SK-N-SH (cell line): ENCODE measurements at regions not wholly inside any gene's neighbourhood (a gene's known extent, or its start where the extent isn't known, plus 50 kb on each side); places are given as distances from the start of the nearest gene placed in this dataset.

ENCODE experiments used
- EP300 ChIP-seq, 2 experiments: IDR thresholded peaks; 2 replicates each; pipeline versions ENCODE4 v1.4.0 to v1.6.1; 2012; ENCODE audit warnings: borderline replicate concordance in 1 of 2, low read depth in 1 of 2, low read length in 1 of 2
- EZH2phosphoT487 ChIP-seq: fragments of 200-600 bp; sonication (generic); IDR thresholded peaks from 2 replicates; pipeline ENCODE4 v1.6.1; 2017; ENCODE audit warnings: low read depth, mixed run types, mild to moderate bottlenecking, antibody characterized with exemption, moderate library complexity, borderline replicate concordance
- GATA2 ChIP-seq: sonication (generic); formaldehyde crosslinking; IDR thresholded peaks from 2 replicates; pipeline ENCODE4 v1.5.0; 2020; ENCODE audit warnings: mild to moderate bottlenecking, missing genetic modification reagents
- JUND ChIP-seq: IDR thresholded peaks from 2 replicates; pipeline ENCODE4 v1.4.0; 2012
- TF ChIP-seq, protein P1 (sequence below): fragments of 200-600 bp; sonication (generic); IDR thresholded peaks from 2 replicates; pipeline ENCODE4 v1.6.1; 2017; ENCODE audit warnings: antibody characterized with exemption, mild to moderate bottlenecking, moderate library complexity
- TF ChIP-seq, protein P2 (sequence below): IDR thresholded peaks from 2 replicates; pipeline ENCODE4 v1.6.1; 2012; ENCODE audit warnings: mild to moderate bottlenecking, low read depth, low read length, moderate library complexity

DNA sequence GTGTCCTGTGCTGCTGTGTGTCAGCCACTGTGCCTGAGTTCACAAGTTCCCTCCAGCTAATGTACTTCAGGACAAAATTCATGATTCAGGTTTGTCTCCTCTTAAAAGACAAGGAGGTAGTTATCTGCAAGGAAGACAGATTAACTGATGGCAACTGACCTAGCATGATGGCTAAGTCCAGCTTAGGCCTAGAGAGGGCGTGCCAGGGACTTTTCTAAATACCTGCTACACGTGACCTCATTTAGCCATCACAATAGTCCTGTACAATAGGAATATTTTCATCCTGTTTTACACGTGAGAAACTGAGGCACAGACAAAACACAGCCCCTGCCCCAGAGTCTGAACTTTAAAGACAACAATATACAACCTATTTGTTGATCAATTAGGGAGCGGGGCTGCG lies 275.7 kb downstream of the XPNPEP1 start:
- TF ChIP-seq, protein P1, sequence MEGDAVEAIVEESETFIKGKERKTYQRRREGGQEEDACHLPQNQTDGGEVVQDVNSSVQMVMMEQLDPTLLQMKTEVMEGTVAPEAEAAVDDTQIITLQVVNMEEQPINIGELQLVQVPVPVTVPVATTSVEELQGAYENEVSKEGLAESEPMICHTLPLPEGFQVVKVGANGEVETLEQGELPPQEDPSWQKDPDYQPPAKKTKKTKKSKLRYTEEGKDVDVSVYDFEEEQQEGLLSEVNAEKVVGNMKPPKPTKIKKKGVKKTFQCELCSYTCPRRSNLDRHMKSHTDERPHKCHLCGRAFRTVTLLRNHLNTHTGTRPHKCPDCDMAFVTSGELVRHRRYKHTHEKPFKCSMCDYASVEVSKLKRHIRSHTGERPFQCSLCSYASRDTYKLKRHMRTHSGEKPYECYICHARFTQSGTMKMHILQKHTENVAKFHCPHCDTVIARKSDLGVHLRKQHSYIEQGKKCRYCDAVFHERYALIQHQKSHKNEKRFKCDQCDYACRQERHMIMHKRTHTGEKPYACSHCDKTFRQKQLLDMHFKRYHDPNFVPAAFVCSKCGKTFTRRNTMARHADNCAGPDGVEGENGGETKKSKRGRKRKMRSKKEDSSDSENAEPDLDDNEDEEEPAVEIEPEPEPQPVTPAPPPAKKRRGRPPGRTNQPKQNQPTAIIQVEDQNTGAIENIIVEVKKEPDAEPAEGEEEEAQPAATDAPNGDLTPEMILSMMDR = no peak; the same call in 1 of the 2 replicates
- TF ChIP-seq EP300 (IDR thresholded peaks at IDR 0.05; ENCODE audit: borderline replicate concordance in 1 of 2, low read depth in 1 of 2, low read length in 1 of 2) (no peak), EZH2phosphoT487 (no peak), GATA2 (CRISPR knock-in tag) (no peak), JUND (no peak)
- TF ChIP-seq, protein P2, sequence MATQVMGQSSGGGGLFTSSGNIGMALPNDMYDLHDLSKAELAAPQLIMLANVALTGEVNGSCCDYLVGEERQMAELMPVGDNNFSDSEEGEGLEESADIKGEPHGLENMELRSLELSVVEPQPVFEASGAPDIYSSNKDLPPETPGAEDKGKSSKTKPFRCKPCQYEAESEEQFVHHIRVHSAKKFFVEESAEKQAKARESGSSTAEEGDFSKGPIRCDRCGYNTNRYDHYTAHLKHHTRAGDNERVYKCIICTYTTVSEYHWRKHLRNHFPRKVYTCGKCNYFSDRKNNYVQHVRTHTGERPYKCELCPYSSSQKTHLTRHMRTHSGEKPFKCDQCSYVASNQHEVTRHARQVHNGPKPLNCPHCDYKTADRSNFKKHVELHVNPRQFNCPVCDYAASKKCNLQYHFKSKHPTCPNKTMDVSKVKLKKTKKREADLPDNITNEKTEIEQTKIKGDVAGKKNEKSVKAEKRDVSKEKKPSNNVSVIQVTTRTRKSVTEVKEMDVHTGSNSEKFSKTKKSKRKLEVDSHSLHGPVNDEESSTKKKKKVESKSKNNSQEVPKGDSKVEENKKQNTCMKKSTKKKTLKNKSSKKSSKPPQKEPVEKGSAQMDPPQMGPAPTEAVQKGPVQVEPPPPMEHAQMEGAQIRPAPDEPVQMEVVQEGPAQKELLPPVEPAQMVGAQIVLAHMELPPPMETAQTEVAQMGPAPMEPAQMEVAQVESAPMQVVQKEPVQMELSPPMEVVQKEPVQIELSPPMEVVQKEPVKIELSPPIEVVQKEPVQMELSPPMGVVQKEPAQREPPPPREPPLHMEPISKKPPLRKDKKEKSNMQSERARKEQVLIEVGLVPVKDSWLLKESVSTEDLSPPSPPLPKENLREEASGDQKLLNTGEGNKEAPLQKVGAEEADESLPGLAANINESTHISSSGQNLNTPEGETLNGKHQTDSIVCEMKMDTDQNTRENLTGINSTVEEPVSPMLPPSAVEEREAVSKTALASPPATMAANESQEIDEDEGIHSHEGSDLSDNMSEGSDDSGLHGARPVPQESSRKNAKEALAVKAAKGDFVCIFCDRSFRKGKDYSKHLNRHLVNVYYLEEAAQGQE = no peak
